ENCODE measurements at regions not wholly inside any gene's neighbourhood (a gene's known extent, or its start where the extent isn't known, plus 50 kb on each side); places are given as distances from the start of the nearest gene placed in this dataset.

GRCh38 chr12:125989696-125990095, 924.5 kb downstream of the AACS start:
- TF ChIP-seq CTCF (conservative IDR thresholded peaks at IDR 0.05; ENCODE audit: low read depth, low read length) (no peak), EZH2phosphoT487 (IDR thresholded peaks at IDR 0.05; ENCODE audit: borderline replicate concordance, low read length) (no peak), EZH2 (IDR thresholded peaks at IDR 0.05; ENCODE audit: low read length, unreplicated experiment) (no peak)

All from PC-3 (cell line).